Germinal center (tissue), 1 donor: ENCODE measurements at regions not wholly inside any gene's neighbourhood (a gene's known extent, or its start where the extent isn't known, plus 50 kb on each side); places are given as distances from the start of the nearest gene placed in this dataset.

Source experiments
- DNase-seq: peaks from one replicate; pipeline ENCODE4 v3.0.0; 2012; ENCODE audit warnings: mixed read lengths, low spot score

- DNase-seq: no peak
Observed at GRCh38 chr5:98564836-98565235, 208.6 kb upstream of the RGMB start.

GRCh38 chr5:98568336-98568735, 205.1 kb upstream of the RGMB start:
- no peak for DNase-seq

DNA sequence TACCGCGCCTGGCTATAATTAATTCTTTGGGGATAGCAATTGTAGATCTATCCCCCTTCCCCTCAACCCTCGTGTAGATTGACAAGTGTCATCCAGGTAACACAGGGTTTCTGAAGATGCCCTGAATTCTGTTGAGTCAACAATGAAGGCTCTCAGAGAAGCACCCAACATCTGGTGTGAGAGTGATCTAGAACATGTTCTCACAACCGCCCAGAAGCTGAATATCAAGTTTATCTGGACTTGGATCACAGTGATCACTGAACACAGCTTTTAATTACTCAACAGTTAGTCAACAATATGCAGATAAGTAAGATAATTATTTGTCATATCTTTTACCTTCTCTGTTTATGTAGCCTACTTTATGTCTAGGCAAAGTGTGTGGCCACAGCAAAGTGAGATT, 204.2 kb upstream of the RGMB start:
- no peak for DNase-seq

DNA sequence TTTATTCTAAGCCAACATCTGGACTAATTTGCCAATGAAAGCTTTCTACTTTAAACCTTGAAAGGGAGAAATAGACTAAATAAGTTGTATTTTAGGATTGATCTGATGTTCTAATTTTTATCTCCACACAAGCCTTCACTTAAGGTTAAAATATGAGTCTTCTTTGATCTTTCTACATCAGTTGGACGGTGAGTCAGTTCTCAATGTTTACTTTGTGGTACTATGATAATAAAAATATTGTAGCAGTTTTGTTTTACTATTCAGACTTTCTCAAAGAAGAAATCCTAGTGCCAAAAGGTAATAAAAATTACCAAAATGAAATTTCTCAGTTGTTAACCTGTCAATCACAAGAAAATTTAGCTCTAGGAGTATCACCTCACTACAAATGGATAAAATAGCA, 203.5 kb upstream of the RGMB start:
- no peak for DNase-seq

GRCh38 chr5:98570661-98571191, 202.7 kb upstream of the RGMB start:
- no peak for DNase-seq

- no peak for DNase-seq
Observed at GRCh38 chr5:98573834-98574320, 199.6 kb upstream of the RGMB start.

DNA sequence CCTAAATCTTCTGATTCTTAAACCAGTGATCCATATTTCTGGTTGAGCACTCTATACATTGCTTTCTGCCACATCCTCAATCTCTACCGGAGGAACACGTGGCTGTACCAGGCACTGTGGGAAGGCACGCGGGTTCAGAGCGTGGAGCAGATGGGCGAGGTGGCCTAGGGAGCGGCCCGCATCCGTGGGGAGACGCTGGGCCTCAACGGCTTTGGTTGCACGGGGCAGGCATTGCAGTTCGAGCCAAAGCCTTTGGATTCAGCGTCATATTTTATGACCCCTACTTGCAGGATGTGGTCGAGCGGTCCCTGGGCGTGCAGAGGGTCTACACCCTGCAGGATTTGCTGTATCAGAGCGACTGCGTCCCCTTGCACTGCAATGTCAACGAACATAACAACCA, 197.2 kb upstream of the RGMB start:
- no peak for DNase-seq

DNA sequence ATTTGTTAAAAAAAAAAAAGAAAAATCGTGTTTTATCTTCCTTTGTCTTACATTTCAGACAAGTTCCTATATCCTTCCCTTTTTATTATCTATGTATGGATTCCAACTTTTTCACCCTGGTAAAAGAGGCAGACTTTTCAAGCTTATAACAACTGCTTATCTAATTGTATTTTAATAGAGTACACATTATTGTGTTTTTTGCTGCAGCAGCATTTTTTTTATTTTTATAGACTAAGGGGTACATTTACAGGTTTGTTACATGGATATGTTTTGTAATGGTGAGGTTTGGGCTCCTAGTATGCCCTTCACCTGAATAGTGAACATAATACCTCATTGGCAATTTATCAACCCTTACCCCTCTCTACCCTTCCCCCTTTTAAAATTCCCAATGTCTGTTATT, 195.0 kb upstream of the RGMB start:
- DNase-seq: no peak

GRCh38 chr5:98581112-98581997, 192.1 kb upstream of the RGMB start:
- no peak for DNase-seq

GRCh38 chr5:98583586-98583985, 189.9 kb upstream of the RGMB start:
- no peak for DNase-seq

GRCh38 chr5:98585661-98586310, 187.7 kb upstream of the RGMB start:
- no peak for DNase-seq

DNA sequence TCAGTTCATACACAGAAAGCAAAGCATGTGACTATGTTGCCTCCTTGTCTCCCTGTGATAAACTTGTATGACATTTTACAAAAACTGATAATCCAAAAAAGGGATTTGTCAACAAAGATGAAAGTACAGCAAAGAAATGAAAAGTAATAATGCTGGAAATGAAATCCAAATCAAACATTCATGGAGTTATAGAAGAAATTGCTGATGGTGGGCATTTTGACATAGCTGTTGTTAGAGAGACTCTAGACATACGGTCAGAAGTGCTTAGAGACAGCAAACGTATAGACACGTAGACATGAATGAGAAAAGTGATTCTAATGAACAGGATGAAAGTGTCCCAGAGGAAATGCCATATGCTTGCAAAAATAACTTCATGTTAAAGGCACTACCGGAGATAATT, 186.9 kb upstream of the RGMB start:
- DNase-seq: no peak

DNA sequence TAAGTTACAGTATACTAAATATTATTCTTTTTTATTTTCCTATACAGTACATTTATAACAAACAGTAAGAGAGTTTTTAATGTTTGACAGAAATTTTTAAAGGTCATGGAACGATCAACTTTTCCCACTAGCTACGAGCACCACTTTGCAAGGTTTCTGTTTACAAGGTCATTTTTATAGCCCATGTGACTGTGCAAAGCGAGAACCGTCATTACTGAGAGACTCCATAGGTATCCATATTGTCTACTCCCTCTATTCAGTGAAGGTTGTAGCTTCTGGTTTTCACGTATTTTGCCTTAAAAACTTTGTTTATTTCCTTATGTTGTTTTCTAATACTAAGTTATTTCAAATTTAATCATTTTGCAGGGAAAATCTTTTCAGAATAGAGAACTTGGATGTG, 186.3 kb upstream of the RGMB start:
- no peak for DNase-seq

DNA sequence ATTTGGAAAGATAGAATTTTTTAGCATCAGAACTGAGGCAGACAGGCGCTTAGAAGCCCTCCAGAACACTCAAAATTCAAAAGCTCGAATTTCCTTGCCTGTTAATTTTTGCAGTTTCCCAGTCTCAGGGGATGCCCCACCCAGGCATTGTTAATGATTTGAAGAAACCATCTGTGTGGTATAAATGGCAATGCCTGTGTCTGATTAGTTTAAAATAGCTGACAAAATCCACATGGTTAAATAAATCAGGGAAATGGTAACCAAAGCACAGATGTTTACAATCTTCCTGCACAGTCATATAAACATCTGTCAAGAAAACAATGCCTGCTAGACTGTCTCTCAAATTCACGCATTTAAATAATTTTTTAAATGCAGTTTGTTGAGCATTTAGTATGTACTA, 185.2 kb upstream of the RGMB start:
- no peak for DNase-seq

GRCh38 chr5:98593418-98593817, 180.0 kb upstream of the RGMB start:
- no peak for DNase-seq

DNA sequence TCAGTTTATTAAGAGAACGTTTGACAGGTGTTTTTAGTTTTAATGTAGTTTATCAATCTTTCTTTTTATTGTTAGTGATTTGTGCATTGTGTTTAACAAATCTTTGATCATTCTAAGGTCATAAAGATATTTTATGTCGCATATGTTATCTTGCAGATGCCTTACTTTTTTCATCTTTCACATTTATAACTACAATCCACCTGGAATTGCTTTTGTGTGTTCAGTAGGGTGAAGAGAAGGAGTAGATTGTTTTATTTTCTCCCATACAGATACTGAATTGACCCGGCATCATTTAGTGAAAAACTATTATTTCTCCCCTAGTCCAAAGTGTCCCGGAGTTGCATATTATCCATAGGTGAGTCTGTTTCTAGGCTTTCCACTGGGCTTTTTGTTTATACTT, 179.4 kb upstream of the RGMB start:
- DNase-seq: no peak

DNA sequence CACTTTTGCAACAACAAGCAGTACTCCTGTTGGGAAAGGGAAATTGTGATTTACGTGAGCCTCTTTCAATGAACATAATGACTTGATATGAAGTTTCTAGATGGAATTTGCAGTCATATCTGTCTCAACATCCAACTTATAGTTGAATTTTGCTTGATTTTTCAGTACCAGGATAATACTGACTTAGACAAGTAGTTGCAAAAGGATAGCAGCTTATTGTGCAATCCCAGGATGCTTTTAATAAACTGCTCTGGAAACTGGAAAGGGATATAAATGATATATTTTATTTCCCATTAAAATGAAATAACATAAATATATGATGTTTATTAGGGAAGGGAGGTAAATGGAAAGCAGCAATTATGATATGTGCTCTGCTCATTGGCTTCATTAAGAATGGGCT, 174.4 kb upstream of the RGMB start:
- no peak for DNase-seq

- no peak for DNase-seq
Observed at GRCh38 chr5:98602534-98603112, 170.8 kb upstream of the RGMB start.

- DNase-seq: no peak
Observed at GRCh38 chr5:98603456-98603855, 170.0 kb upstream of the RGMB start.

GRCh38 chr5:98604301-98604700, 169.2 kb upstream of the RGMB start:
- no peak for DNase-seq

DNA sequence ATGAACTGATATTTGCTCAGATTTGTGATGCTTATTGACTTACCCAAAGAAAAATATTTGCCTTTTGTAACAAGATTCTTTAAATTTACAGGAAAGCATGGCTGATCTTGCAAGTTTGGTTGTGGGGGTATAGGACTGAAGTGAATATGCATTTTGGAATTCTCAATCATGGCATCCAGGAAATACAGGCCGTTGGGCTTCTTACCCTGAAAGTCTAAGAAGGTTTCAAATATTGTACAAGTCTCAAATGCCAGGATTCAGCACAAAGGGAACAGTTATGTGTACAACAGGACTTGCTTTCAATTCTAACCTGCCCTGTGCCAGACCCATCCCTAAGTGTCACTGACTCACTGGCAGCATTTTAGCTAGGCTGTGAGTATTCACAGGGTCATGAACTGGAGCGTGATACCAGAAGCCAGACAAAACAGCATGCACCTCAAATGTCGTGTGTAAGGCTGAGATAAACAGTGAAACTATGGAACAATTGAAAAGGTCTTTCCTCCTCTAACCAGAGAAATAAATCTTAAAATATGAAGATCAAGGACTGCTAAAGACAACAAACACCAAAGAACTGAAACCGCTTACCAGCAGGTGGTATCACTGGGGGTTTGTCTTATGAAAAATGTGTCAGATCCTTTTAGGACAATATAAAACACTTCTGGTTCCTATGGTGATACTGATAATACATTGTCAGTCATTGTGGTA, 168.6 kb upstream of the RGMB start:
- DNase-seq: no peak

DNA sequence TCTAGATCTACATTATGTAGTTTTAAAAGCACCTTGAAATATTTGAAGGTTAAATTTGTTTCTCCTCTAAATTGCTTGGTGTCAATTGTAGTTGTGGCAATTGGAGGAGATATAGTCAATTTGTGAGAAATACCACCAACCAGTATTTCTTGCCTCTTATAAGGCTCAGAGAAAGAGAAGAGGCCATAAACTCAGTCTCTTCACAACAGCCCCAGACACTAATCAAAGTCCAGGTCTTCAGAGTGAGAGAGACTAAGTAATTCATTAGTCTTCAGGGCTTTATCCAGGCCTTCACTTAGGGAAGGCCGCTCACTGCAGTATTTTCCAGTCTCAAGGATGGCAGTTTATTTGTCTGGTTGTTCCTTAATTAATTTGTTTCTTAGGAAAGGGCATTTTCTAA, 168.0 kb upstream of the RGMB start:
- DNase-seq: no peak
